H1 (cell line): ENCODE measurements at regions not wholly inside any gene's neighbourhood (a gene's known extent, or its start where the extent isn't known, plus 50 kb on each side); places are given as distances from the start of the nearest gene placed in this dataset.

Experiments used
- CTCF ChIA-PET: fragments of 300-600 bp; sonication (Branson Sonifier 250); formaldehyde crosslinking; loops from one replicate; lab custom pipeline; 2021; ENCODE audit not compliant: partially characterized antibody; lab: Charles Lee
- POLR2A ChIA-PET: fragments of 300-600 bp; sonication (Branson Sonifier 250); formaldehyde crosslinking; loops from one replicate; lab custom pipeline; 2021; ENCODE audit warnings: inconsistent platforms; ENCODE audit not compliant: partially characterized antibody; lab: Charles Lee
- DNase-seq, 2 experiments: peaks; one replicate each; pipeline versions ENCODE4 v3.0.0 to v3.0.0-alpha.2; 2010 to 2022; ENCODE audit warnings: low spot score in 2 of 2, low read depth in 1 of 2, mixed read lengths in 1 of 2
- FAIRE-seq: peaks from 2 replicates; lab custom pipeline; 2011; peaks lifted over from hg19 to GRCh38; lab: Jason Lieb, UNC
- H2AFZ ChIP-seq: 2 replicates; pipeline ENCODE4 v1.8.1; 2012; ENCODE audit warnings: low read length, inconsistent platforms
- H2AK5ac ChIP-seq: 2 replicates; pipeline ENCODE4 v1.6.1; 2013; ENCODE audit warnings: low read depth, low read length
- H2BK120ac ChIP-seq: replicated peaks from 2 replicates; pipeline ENCODE3; 2013; ENCODE audit warnings: low read depth, low read length, inconsistent platforms
- H2BK12ac ChIP-seq: 2 replicates; pipeline ENCODE4 v1.6.1; 2013; ENCODE audit warnings: low read depth, low read length
- H2BK15ac ChIP-seq: 2 replicates; pipeline ENCODE4 v1.6.1; 2013; ENCODE audit warnings: low read length
- H2BK20ac ChIP-seq: 2 replicates; pipeline ENCODE4 v1.6.1; 2013; ENCODE audit warnings: low read length
- H2BK5ac ChIP-seq: 2 replicates; pipeline ENCODE4 v1.6.1; 2013; ENCODE audit warnings: low read depth, low read length
- H3K14ac ChIP-seq: 2 replicates; pipeline ENCODE4 v1.6.1; 2013; ENCODE audit warnings: inconsistent platforms; ENCODE audit not compliant: insufficient read length
- H3K18ac ChIP-seq: 2 replicates; pipeline ENCODE4 v1.6.1; 2013; ENCODE audit warnings: low read length; ENCODE audit errors: extremely low read depth
- H3K23ac ChIP-seq: 2 replicates; pipeline ENCODE4 v1.6.1; 2013; ENCODE audit warnings: inconsistent platforms; ENCODE audit not compliant: insufficient read length
- H3K23me2 ChIP-seq: 2 replicates; pipeline ENCODE4 v1.6.1; 2013; ENCODE audit warnings: low read depth, low read length
- H3K27ac ChIP-seq: 2 replicates; pipeline ENCODE4 v1.6.1; 2011; ENCODE audit warnings: low read depth, low read length, inconsistent platforms
- H3K27me3 ChIP-seq, 4 experiments: replicated peaks in 1 of 4; 1 replicate in 1 of 4; 2 replicates in 3 of 4; pipeline versions ENCODE4 v1.6.1 to v1.8.1; 2011 to 2013; ENCODE audit warnings: low read length in 3 of 4, mild to moderate bottlenecking in 3 of 4, inconsistent platforms in 2 of 4, mixed read lengths in 2 of 4, moderate library complexity in 1 of 4; ENCODE audit not compliant: control insufficient read depth in 3 of 4, insufficient read depth in 3 of 4; ENCODE audit errors: extremely low read depth in 1 of 4
- H3K36me3 ChIP-seq, 4 experiments: 2 replicates each; pipeline versions ENCODE4 v1.6.1 to v1.8.1; 2011 to 2013; ENCODE audit warnings: mild to moderate bottlenecking in 4 of 4, low read length in 3 of 4, moderate library complexity in 2 of 4, control low read depth in 1 of 4, inconsistent platforms in 1 of 4; ENCODE audit not compliant: insufficient read depth in 4 of 4, control insufficient read depth in 2 of 4
- H3K4ac ChIP-seq: replicated peaks from 2 replicates; pipeline ENCODE3; 2013; ENCODE audit warnings: low read length, low read depth, mixed read lengths, inconsistent platforms; ENCODE audit not compliant: insufficient read length
- H3K4me1 ChIP-seq, 4 experiments: replicated peaks in 1 of 4; 1 replicate in 1 of 4; 2 replicates in 3 of 4; pipeline versions ENCODE4 v1.6.1 to v1.8.1; 2011 to 2013; ENCODE audit warnings: low read length in 3 of 4, inconsistent platforms in 2 of 4, mixed read lengths in 1 of 4; ENCODE audit not compliant: insufficient read depth in 4 of 4, control insufficient read depth in 3 of 4
- H3K4me2 ChIP-seq, 2 experiments: 2 replicates each; pipeline versions ENCODE4 v1.6.1 to v1.8.1; 2011 to 2013; ENCODE audit warnings: low read depth in 2 of 2, low read length in 2 of 2, control low read depth in 1 of 2, inconsistent platforms in 1 of 2, mild to moderate bottlenecking in 1 of 2; ENCODE audit not compliant: insufficient read depth in 1 of 2
- H3K4me3 ChIP-seq, 4 experiments: fragments of 200-600, 300-600 bp in 1 of 4; sonication (generic), shearing (Covaris generic), sonication (Bioruptor Twin) in 1 of 4; 2 replicates each; pipeline versions ENCODE4 v1.5.1 to v1.8.1; 2011 to 2016; ENCODE audit warnings: low read length in 4 of 4, low read depth in 3 of 4, control low read depth in 2 of 4, inconsistent platforms in 2 of 4, mild to moderate bottlenecking in 2 of 4, mixed read lengths in 1 of 4, moderate library complexity in 1 of 4; ENCODE audit not compliant: insufficient read depth in 2 of 4; ENCODE audit errors: extremely low read depth in 1 of 4
- H3K56ac ChIP-seq: replicated peaks from 2 replicates; pipeline ENCODE3; 2013; ENCODE audit warnings: low read depth, mild to moderate bottlenecking, mixed read lengths, low read length, inconsistent platforms; ENCODE audit not compliant: insufficient read length
- H3K79me1 ChIP-seq: 2 replicates; pipeline ENCODE4 v1.6.1; 2013; ENCODE audit warnings: low read depth, low read length, control low read depth
- H3K79me2 ChIP-seq, 2 experiments: 2 replicates each; pipeline versions ENCODE4 v1.6.1 to v1.8.1; 2012 to 2013; ENCODE audit warnings: low read length in 2 of 2, mild to moderate bottlenecking in 2 of 2, inconsistent platforms in 1 of 2; ENCODE audit not compliant: insufficient read depth in 2 of 2, control insufficient read depth in 1 of 2
- H3K9ac ChIP-seq, 4 experiments: replicated peaks in 1 of 4; 1 replicate in 1 of 4; 2 replicates in 3 of 4; pipeline versions ENCODE4 v1.6.1 to v1.8.1; 2011 to 2013; ENCODE audit warnings: low read depth in 3 of 4, low read length in 3 of 4, control low read depth in 2 of 4, mild to moderate bottlenecking in 2 of 4, moderate library complexity in 2 of 4, inconsistent platforms in 1 of 4; ENCODE audit errors: extremely low read depth in 1 of 4
- H3K9me3 ChIP-seq, 2 experiments: 2 replicates each; pipeline versions ENCODE4 v1.6.1 to v1.8.1; 2012 to 2013; ENCODE audit warnings: mild to moderate bottlenecking in 2 of 2, moderate library complexity in 2 of 2, control low read depth in 1 of 2, inconsistent platforms in 1 of 2, low read depth in 1 of 2, low read length in 1 of 2, mixed read lengths in 1 of 2; ENCODE audit not compliant: insufficient read depth in 2 of 2
- H4K20me1 ChIP-seq, 2 experiments: replicated peaks in 1 of 2; 2 replicates each; pipeline versions ENCODE3 to v1.8.1; 2011 to 2013; ENCODE audit warnings: inconsistent platforms in 2 of 2, low read length in 2 of 2, mild to moderate bottlenecking in 1 of 2; ENCODE audit not compliant: insufficient read depth in 2 of 2, control insufficient read depth in 1 of 2
- H4K5ac ChIP-seq: 2 replicates; pipeline ENCODE4 v1.6.1; 2013; ENCODE audit warnings: low read length, low read depth, mixed read lengths, inconsistent platforms; ENCODE audit not compliant: insufficient read length
- H4K8ac ChIP-seq: 2 replicates; pipeline ENCODE4 v1.8.0; 2013; ENCODE audit warnings: mild to moderate bottlenecking, moderate library complexity, low read length, inconsistent platforms; ENCODE audit not compliant: insufficient read depth; ENCODE audit errors: extremely low read depth
- H4K91ac ChIP-seq: replicated peaks from 2 replicates; pipeline ENCODE3; 2013; ENCODE audit warnings: low read length, mixed read lengths, inconsistent platforms; ENCODE audit not compliant: insufficient read length
- BACH1 ChIP-seq: IDR thresholded peaks from 2 replicates; pipeline ENCODE4 v1.6.1; 2012; ENCODE audit warnings: low read length, improper control_type of control experiment
- BCL11A ChIP-seq, 2 experiments: IDR thresholded peaks; one replicate each; pipeline ENCODE4 v1.6.1; 2011; ENCODE audit warnings: low read depth in 2 of 2, low read length in 2 of 2, mild to moderate bottlenecking in 2 of 2
- CTBP2 ChIP-seq: IDR thresholded peaks from 2 replicates; pipeline ENCODE4 v1.7.0; 2011; ENCODE audit warnings: borderline replicate concordance, mild to moderate bottlenecking, moderate library complexity, mixed read lengths, low read length; ENCODE audit not compliant: insufficient read depth, insufficient read length
- FOSL1 ChIP-seq: IDR thresholded peaks from 2 replicates; pipeline ENCODE4 v1.6.1; 2011; ENCODE audit warnings: mild to moderate bottlenecking, low read depth, low read length, moderate library complexity; ENCODE audit not compliant: insufficient read depth
- HDAC6 ChIP-seq: IDR thresholded peaks from one replicate; pipeline ENCODE4 v1.7.1; 2012; ENCODE audit warnings: low read depth, mild to moderate bottlenecking, inconsistent platforms, low read length, moderate library complexity
- SAP30 ChIP-seq: fragments of 300-600 bp; sonication (generic); IDR thresholded peaks from 2 replicates; pipeline ENCODE4 v1.7.1; 2012; ENCODE audit warnings: low read length, moderate library complexity, mild to moderate bottlenecking, inconsistent platforms; ENCODE audit not compliant: insufficient read depth, insufficient replicate concordance
- TBP ChIP-seq: IDR thresholded peaks from 2 replicates; pipeline ENCODE4 v1.6.1; 2011; ENCODE audit warnings: low read depth, low read length, improper control_type of control experiment
- WGBS, 2 experiments: shearing (Covaris generic) in 1 of 2; methylation state at CpG; one replicate each; pipeline versions ENCODE4 v1.1.6 to v1.1.7; 2013 to 2015; ENCODE audit warnings: low lambda C conversion rate in 2 of 2, mixed read lengths in 2 of 2, inconsistent platforms in 1 of 2, low coverage in 1 of 2, missing lambda C conversion rate in 1 of 2; ENCODE audit not compliant: insufficient replicate concordance in 2 of 2, insufficient coverage in 1 of 2, insufficient read length in 1 of 2; ENCODE audit errors: extremely low coverage in 1 of 2, missing lambda C conversion rate in 1 of 2; 5-methylcytosine and 5-hydroxymethylcytosine counted together

- 98% methylated on average over 5 of the region's 5 CpGs; no CpG with 5 or more reads in 1 of the 2 experiments for WGBS, 2 experiments
- Histone ChIP-seq H3K36me3 (no peaks in the 10 kb centered on the region), H3K4me2 (no peak overlapping the region), H2BK12ac (no peak overlapping the region), H3K9ac (no peak overlapping the region), H4K91ac (no peak overlapping the region), H3K27ac (no peak overlapping the region), H4K8ac (no peak overlapping the region), H3K79me2 (no peaks in the 10 kb centered on the region), H3K79me1 (no peaks in the 10 kb centered on the region), H3K18ac (no peak overlapping the region), H2AK5ac (no peak overlapping the region), H2BK5ac (no peak overlapping the region), H2AFZ (no peak overlapping the region), H3K27me3 (no peaks in the 10 kb centered on the region), H2BK15ac (no peak overlapping the region), H3K23ac (no peak overlapping the region), H3K9me3 (no peaks in the 10 kb centered on the region; a peak in 1 of 4 replicates), H3K14ac (no peak overlapping the region), H4K20me1 (no peaks in the 10 kb centered on the region), H3K56ac (no peak overlapping the region), H3K4me1 (no peaks in the 10 kb centered on the region), H2BK20ac (no peak overlapping the region), H3K23me2 (no peaks in the 10 kb centered on the region), H4K5ac (no peak overlapping the region), H3K4me3 (no peak overlapping the region), H2BK120ac (no peak overlapping the region), H3K4ac (no peak overlapping the region)
- ChIA-PET CTCF (interaction anchor here (1.4 kb wide), 1 partner anchor 8 kb away, joined by 4 read pairs; no protein-coding TSS in a partner anchor), POLR2A (no interaction called here)
- no peak for FAIRE-seq
- no peak for DNase-seq
- TF ChIP-seq TBP (no peak), HDAC6 (no peak), FOSL1 (no peak), CTBP2 (no peak), BCL11A (IDR thresholded peaks at IDR 0.05; ENCODE audit: low read depth in 2 of 2, low read length in 2 of 2) (no peak), BACH1 (no peak), SAP30 (no peak)
Measured at GRCh38 chr5:126093718-126094117, 329.5 kb upstream of the GRAMD2B start.
